MM.1S (cell line): ENCODE measurements at regions not wholly inside any gene's neighbourhood (a gene's known extent, or its start where the extent isn't known, plus 50 kb on each side); places are given as distances from the start of the nearest gene placed in this dataset.

Experiments used
- DNase-seq: peaks from one replicate; pipeline ENCODE4 v3.0.0-alpha.2; 2015
- H2AFZ ChIP-seq: fragments of 300-600 bp; sonication (generic); 2 replicates; pipeline ENCODE4 v1.6.0; 2016; ENCODE audit warnings: antibody characterized with exemption, low read length
- H3F3A ChIP-seq: fragments of 300-600 bp; sonication (generic); 2 replicates; pipeline ENCODE4 v1.6.1; 2016; ENCODE audit warnings: mild to moderate bottlenecking, antibody characterized with exemption, low read length, moderate library complexity, mixed read lengths; ENCODE audit not compliant: insufficient read depth
- H3K27ac ChIP-seq: fragments of 300-600 bp; sonication (generic); 2 replicates; pipeline ENCODE4 v1.5.1; 2016; ENCODE audit warnings: mild to moderate bottlenecking, low read length
- H3K27me3 ChIP-seq: fragments of 300-600 bp; sonication (generic); replicated peaks from 2 replicates; pipeline ENCODE4 v1.6.0; 2016; ENCODE audit warnings: low read length; ENCODE audit not compliant: insufficient read depth
- H3K36me3 ChIP-seq: fragments of 300-600 bp; sonication (generic); replicated peaks from 2 replicates; pipeline ENCODE4 v1.6.1; 2016; ENCODE audit warnings: mild to moderate bottlenecking, low read length, mixed read lengths; ENCODE audit not compliant: insufficient read depth
- H3K4me1 ChIP-seq: fragments of 300-600 bp; sonication (generic); 2 replicates; pipeline ENCODE4 v1.6.1; 2016; ENCODE audit warnings: low read length, mixed read lengths
- H3K4me2 ChIP-seq: fragments of 300-600 bp; sonication (generic); 2 replicates; pipeline ENCODE4 v1.6.0; 2016; ENCODE audit warnings: low read depth, low read length
- H3K4me3 ChIP-seq: fragments of 300-600 bp; sonication (generic); 2 replicates; pipeline ENCODE4 v1.5.1; 2016; ENCODE audit warnings: low read length, mixed read lengths
- H3K79me2 ChIP-seq: fragments of 300-600 bp; sonication (generic); 2 replicates; pipeline ENCODE4 v1.6.1; 2016; ENCODE audit warnings: mixed run types, low read length, mixed read lengths
- H3K9ac ChIP-seq: fragments of 300-600 bp; sonication (generic); 2 replicates; pipeline ENCODE4 v1.6.1; 2016; ENCODE audit warnings: low read length, mixed read lengths
- H3K9me2 ChIP-seq: fragments of 300-600 bp; sonication (generic); replicated peaks from 2 replicates; pipeline ENCODE4 v1.6.1; 2016; ENCODE audit warnings: mild to moderate bottlenecking, low read length, mixed read lengths; ENCODE audit not compliant: insufficient read depth
- H3K9me3 ChIP-seq: fragments of 300-600 bp; sonication (generic); replicated peaks from 2 replicates; pipeline ENCODE4 v1.6.1; 2016; ENCODE audit warnings: mild to moderate bottlenecking, low read length, mixed read lengths; ENCODE audit not compliant: insufficient read depth
- H4K20me1 ChIP-seq: fragments of 300-600 bp; sonication (generic); 2 replicates; pipeline ENCODE4 v1.6.1; 2016; ENCODE audit warnings: mild to moderate bottlenecking, low read length, moderate library complexity, mixed read lengths; ENCODE audit not compliant: insufficient read depth
- EZH2 ChIP-seq: fragments of 300-600 bp; sonication (generic); optimal IDR thresholded peaks from 2 replicates; pipeline ENCODE3; 2017; ENCODE audit warnings: low read depth, mild to moderate bottlenecking, antibody characterized with exemption, low read length, mixed read lengths
- EZH2phosphoT487 ChIP-seq: fragments of 300-600 bp; sonication (generic); IDR thresholded peaks from 2 replicates; pipeline ENCODE4 v1.6.1; 2018; ENCODE audit warnings: antibody characterized with exemption, low read length
- TF ChIP-seq, protein P1 (sequence below): fragments of 300-600 bp; sonication (generic); IDR thresholded peaks from 2 replicates; pipeline ENCODE4 v1.5.1; 2016; ENCODE audit warnings: antibody characterized with exemption, low read length, mixed read lengths

DNA sequence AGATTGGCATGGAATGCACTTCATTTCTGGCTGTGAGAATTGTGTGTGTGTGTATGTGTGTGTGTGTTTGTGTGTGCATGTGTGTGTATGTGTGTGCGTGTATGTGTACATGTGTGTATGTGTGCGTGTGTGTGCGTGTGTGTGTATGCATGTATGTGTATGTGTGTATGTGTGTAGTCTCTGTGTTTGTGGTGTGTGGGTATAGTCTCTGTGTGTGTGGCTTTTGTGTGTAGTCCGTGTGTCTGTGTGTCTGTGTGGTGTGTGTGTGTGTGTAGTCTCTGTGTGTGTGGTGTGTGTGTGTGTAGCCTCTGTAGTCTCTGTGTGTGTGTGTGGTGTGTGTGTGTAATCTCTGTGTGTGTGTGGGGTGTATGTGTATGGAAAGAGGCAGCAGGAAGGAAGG is 247.3 kb upstream of the SOX11 start:
- H3K4me1 ChIP-seq: no peaks in the 10 kb centered on the region

DNA sequence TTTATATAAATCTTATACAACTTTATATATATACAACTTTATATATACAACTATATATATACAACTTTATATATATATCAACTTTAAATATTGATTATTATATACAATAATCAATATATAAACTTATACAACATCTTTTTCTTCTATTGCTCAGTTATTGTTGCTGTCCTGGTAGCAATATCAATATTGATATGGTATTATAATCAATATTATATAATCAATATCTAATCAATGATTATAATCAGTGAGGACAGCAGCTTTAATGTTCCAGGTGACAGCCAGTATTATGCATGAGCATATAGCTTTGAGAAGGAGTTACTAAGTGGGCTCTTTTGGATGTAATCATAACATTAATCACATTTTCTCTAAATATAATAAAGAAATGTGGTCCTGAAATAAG is 242.3 kb upstream of the SOX11 start:
- Histone ChIP-seq H3F3A (no peaks in the 10 kb centered on the region), H3K27me3 (no peaks in the 10 kb centered on the region), H4K20me1 (no peaks in the 10 kb centered on the region), H3K4me2 (no peak overlapping the region), H3K4me3 (no peak overlapping the region), H2AFZ (no peak overlapping the region), H3K79me2 (no peaks in the 10 kb centered on the region), H3K27ac (no peak overlapping the region), H3K9me2 (no peaks in the 10 kb centered on the region), H3K4me1 (no peaks in the 10 kb centered on the region), H3K9ac (no peak overlapping the region), H3K9me3 (no peaks in the 10 kb centered on the region), H3K36me3 (no peaks in the 10 kb centered on the region)
- no peak for DNase-seq
- TF ChIP-seq, protein P1, sequence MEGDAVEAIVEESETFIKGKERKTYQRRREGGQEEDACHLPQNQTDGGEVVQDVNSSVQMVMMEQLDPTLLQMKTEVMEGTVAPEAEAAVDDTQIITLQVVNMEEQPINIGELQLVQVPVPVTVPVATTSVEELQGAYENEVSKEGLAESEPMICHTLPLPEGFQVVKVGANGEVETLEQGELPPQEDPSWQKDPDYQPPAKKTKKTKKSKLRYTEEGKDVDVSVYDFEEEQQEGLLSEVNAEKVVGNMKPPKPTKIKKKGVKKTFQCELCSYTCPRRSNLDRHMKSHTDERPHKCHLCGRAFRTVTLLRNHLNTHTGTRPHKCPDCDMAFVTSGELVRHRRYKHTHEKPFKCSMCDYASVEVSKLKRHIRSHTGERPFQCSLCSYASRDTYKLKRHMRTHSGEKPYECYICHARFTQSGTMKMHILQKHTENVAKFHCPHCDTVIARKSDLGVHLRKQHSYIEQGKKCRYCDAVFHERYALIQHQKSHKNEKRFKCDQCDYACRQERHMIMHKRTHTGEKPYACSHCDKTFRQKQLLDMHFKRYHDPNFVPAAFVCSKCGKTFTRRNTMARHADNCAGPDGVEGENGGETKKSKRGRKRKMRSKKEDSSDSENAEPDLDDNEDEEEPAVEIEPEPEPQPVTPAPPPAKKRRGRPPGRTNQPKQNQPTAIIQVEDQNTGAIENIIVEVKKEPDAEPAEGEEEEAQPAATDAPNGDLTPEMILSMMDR: no peak
- no peak for TF ChIP-seq EZH2
- no peak for TF ChIP-seq EZH2phosphoT487

More for the DNA sequence above, 247.3 kb upstream of the SOX11 start:
- H3F3A ChIP-seq: no peaks in the 10 kb centered on the region
- no peak overlapping the region for H2AFZ ChIP-seq
- H4K20me1 ChIP-seq: no peaks in the 10 kb centered on the region
- H3K27ac ChIP-seq: no peak overlapping the region
- no peaks in the 10 kb centered on the region for H3K27me3 ChIP-seq
- DNase-seq: no peak
- no peak overlapping the region for H3K4me3 ChIP-seq
- TF ChIP-seq EZH2phosphoT487 (no peak), EZH2 (no peak)
- TF ChIP-seq, protein P1: no peak
- H3K4me2 ChIP-seq: no peak overlapping the region
- H3K9me2 ChIP-seq: no peaks in the 10 kb centered on the region
- H3K79me2 ChIP-seq: no peaks in the 10 kb centered on the region
- H3K36me3 ChIP-seq: no peaks in the 10 kb centered on the region
- H3K9me3 ChIP-seq: no peaks in the 10 kb centered on the region
- no peak overlapping the region for H3K9ac ChIP-seq

- DNase-seq: no peak
- Histone ChIP-seq H3F3A (no peaks in the 10 kb centered on the region), H2AFZ (no peak overlapping the region), H3K9me2 (no peaks in the 10 kb centered on the region), H3K9ac (no peak overlapping the region), H3K4me3 (no peak overlapping the region), H3K27ac (no peak overlapping the region), H3K9me3 (no peaks in the 10 kb centered on the region), H3K4me1 (no peaks in the 10 kb centered on the region), H3K36me3 (no peaks in the 10 kb centered on the region), H3K79me2 (no peaks in the 10 kb centered on the region), H4K20me1 (no peaks in the 10 kb centered on the region), H3K27me3 (no peaks in the 10 kb centered on the region), H3K4me2 (no peak overlapping the region)
- TF ChIP-seq EZH2phosphoT487 (no peak), EZH2 (no peak)
- TF ChIP-seq, protein P1: no peak
Observed at GRCh38 chr2:5453220-5454050, 238.7 kb upstream of the SOX11 start.
